Brain microvascular endothelial cell (primary cell): ENCODE measurements at regions not wholly inside any gene's neighbourhood (a gene's known extent, or its start where the extent isn't known, plus 50 kb on each side); places are given as distances from the start of the nearest gene placed in this dataset.

Experiments
- DNase-seq: peaks from one replicate; pipeline ENCODE4 v3.0.0-alpha.2; 2020
- H3K27ac ChIP-seq: fragments of 250-450 bp; sonication (Bioruptor Pico); 2 replicates; pipeline ENCODE4 v1.5.1; 2020; ENCODE audit warnings: mild to moderate bottlenecking, moderate library complexity
- H3K27me3 ChIP-seq: fragments of 250-450 bp; sonication (Bioruptor Pico); replicated peaks from 2 replicates; pipeline ENCODE4 v1.5.1; 2020; ENCODE audit warnings: mild to moderate bottlenecking
- H3K36me3 ChIP-seq: fragments of 250-450 bp; sonication (Bioruptor Pico); replicated peaks from 2 replicates; pipeline ENCODE4 v1.5.1; 2020; ENCODE audit warnings: mild to moderate bottlenecking
- H3K4me3 ChIP-seq: 2 replicates; pipeline ENCODE4 v1.5.1; 2011; ENCODE audit warnings: low read depth, mild to moderate bottlenecking, control low read depth, low read length, moderate library complexity
- in situ Hi-C: cut with HindIII; loops from 2 replicates; pipeline ENCODE4 v1.10.0; 2017; ENCODE audit warnings: low sequenced_read_pairs, low pct_ligation_motif_present
- TF ChIP-seq, protein P1 (sequence below): IDR thresholded peaks from 2 replicates; pipeline ENCODE4 v1.5.1; 2011; ENCODE audit warnings: low read depth, mild to moderate bottlenecking, moderate library complexity, low read length, control low read depth, inconsistent platforms; ENCODE audit errors: missing control alignments

DNA sequence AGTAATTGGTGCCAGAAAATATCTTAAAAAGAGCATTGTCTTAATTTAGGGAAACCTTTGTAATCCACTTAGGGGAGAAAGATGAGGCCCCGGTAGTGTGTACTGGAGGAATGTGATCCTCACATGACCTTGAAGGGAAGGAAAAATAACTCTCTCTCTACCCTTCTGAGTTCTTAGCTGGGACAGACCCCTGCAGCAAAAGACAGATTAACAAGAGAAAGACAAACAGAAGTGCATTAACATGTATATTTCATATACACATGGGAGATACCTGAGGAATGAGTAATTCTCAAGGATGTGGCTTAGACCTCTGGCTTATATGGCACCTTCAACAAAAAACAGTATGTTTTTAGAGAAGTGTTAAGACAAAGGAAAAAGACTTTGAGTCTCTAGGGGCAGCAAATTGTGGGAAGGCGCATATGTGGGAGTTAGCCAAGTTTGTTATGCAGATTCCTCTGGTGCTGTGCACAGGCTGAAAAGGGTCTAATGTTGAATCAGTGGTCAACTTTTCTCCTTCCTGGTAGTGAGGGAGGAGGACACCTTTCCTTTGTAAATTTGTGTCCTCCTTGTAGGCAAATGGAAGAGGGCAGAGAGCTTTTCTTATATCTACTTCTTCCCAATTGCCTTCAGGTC lies 138.8 kb downstream of the LRRC70 start:
- no peak overlapping the region for H3K27ac ChIP-seq
- no peaks in the 10 kb centered on the region for H3K27me3 ChIP-seq
- TF ChIP-seq, protein P1, sequence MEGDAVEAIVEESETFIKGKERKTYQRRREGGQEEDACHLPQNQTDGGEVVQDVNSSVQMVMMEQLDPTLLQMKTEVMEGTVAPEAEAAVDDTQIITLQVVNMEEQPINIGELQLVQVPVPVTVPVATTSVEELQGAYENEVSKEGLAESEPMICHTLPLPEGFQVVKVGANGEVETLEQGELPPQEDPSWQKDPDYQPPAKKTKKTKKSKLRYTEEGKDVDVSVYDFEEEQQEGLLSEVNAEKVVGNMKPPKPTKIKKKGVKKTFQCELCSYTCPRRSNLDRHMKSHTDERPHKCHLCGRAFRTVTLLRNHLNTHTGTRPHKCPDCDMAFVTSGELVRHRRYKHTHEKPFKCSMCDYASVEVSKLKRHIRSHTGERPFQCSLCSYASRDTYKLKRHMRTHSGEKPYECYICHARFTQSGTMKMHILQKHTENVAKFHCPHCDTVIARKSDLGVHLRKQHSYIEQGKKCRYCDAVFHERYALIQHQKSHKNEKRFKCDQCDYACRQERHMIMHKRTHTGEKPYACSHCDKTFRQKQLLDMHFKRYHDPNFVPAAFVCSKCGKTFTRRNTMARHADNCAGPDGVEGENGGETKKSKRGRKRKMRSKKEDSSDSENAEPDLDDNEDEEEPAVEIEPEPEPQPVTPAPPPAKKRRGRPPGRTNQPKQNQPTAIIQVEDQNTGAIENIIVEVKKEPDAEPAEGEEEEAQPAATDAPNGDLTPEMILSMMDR = no peak
- no peaks in the 10 kb centered on the region for H3K36me3 ChIP-seq
- no peak overlapping the region for H3K4me3 ChIP-seq
- in situ Hi-C loops = no loop called here
- DNase-seq = no peak

DNA sequence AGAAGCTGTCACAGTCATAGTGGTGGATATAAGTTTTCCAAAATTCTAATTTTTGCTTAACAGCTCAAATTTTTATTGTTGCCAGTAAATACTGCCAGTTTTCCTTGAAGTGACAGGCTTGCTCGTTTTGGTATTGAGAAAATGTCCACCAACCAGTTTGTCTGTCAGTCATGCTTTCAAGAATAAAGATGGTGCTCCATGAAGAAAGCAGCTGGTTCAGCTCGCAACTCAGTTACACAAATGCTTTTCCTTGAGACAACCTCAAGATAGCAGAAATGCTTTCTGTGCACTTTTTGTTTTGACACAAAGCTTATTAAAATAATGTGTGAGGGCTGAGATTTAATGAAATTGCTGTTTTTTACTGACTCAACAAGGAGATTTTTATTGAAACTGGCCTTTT lies 135.7 kb downstream of the LRRC70 start:
- TF ChIP-seq, protein P1 = no peak
- in situ Hi-C loops = no loop called here
- Histone ChIP-seq H3K36me3 (no peaks in the 10 kb centered on the region), H3K27ac (no peak overlapping the region), H3K27me3 (no peaks in the 10 kb centered on the region), H3K4me3 (no peak overlapping the region)
- DNase-seq = no peak

DNA sequence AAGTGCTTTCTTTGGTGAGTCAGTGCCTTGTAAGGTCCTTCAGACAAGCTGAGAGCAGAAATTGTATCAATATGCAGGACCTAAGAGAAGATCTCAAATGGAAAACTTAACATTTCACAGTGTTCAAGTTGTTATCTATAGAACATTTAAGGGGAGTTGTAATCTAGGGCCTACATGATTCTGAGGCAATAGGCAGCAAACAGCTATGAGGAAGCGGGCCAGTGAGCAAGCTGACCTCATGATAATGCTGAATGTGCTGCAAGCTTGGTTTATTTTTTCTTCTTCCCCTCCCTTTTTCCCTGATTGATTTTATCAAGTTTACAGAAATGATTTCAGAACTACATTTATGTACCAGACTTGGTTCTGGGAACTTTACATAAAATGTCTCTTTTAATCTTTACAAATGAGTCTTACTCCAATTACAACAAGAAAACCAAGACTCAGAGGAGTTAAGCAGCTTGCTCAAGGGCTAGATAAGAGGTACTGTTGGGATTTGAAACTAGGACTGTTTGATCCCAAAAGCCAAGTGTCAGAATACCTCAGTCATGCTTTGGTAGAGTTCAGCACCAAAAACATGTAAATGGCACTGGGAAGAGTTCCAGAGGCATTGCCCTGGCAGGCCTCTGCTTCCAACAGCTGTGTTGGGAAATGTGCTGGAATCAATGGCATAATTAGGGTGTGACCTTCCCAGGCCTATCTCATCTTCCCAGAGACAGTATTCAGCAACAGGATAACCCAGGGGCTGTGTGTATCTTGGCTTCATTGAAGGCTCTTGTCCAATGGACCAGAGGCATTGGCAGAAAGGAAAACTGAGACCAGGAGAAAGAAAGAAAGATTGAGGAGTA lies 130.1 kb downstream of the LRRC70 start:
- in situ Hi-C loops = no loop called here
- TF ChIP-seq, protein P1 = no peak
- no peak overlapping the region for H3K4me3 ChIP-seq

DNA sequence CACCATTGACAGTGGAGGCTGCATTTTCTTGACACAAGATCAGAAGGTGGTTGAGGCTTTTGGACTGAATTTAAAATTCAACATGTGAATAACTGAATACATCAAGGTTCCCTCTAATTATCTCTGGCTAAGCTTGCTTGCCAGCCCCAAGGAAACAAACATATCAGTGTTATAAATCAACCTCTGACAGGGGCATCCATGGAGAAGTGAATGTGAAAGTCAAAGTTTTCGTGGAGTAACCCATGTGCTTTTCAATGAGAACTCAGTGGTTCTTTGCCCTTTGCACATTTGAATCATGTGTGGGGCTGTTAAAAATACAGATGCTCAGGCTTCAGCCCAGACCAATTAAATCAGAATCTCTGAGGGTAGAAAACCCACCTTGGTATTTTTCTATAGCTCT lies 128.9 kb downstream of the LRRC70 start:
- Histone ChIP-seq H3K36me3 (no peaks in the 10 kb centered on the region), H3K4me3 (no peak overlapping the region), H3K27ac (no peak overlapping the region), H3K27me3 (no peaks in the 10 kb centered on the region)
- TF ChIP-seq, protein P1 = no peak
- DNase-seq = no peak
- in situ Hi-C loops = no loop called here

More for the DNA sequence above, 130.1 kb downstream of the LRRC70 start:
- no peaks in the 10 kb centered on the region for H3K36me3 ChIP-seq
- no peak overlapping the region for H3K27ac ChIP-seq
- no peak for DNase-seq
- no peaks in the 10 kb centered on the region for H3K27me3 ChIP-seq

DNA sequence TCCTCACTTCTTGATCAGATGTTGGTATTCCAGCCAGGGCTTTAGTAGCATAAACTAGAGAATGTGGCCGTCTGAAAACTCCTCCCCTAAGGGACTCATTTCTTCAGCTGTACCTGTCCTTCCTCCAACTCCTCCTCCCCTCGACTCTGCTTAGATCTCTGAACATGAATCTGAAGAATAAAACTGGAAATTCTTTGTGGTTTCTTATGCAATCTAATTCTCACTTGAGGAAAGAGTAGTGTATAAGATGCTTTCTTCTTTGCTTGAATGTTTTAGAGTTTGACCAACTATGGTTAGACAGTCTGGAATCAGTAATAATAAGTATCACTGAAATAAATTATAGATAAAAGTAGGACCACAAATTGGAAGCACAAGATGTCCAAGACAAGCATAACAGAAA lies 128.5 kb downstream of the LRRC70 start:
- H3K36me3 ChIP-seq = no peaks in the 10 kb centered on the region
- in situ Hi-C loops = no loop called here
- TF ChIP-seq, protein P1 = no peak
- H3K27me3 ChIP-seq = no peaks in the 10 kb centered on the region
- no peak overlapping the region for H3K4me3 ChIP-seq
- DNase-seq = no peak
- H3K27ac ChIP-seq = no peak overlapping the region
